Neuronal stem cell (in vitro differentiated cells): ENCODE measurements at regions not wholly inside any gene's neighbourhood (a gene's known extent, or its start where the extent isn't known, plus 50 kb on each side); places are given as distances from the start of the nearest gene placed in this dataset.

Source experiments
- DNase-seq: peaks from one replicate; pipeline ENCODE4 v3.0.0-alpha.2; 2013; ENCODE audit warnings: low spot score
- H2AFZ ChIP-seq: one replicate; pipeline ENCODE4 v1.6.1; 2013; ENCODE audit warnings: mild to moderate bottlenecking, low read length, inconsistent platforms
- H2AK5ac ChIP-seq: 2 replicates; pipeline ENCODE4 v1.6.1; 2013; ENCODE audit warnings: low read depth, mild to moderate bottlenecking, inconsistent platforms, low read length, moderate library complexity, mixed read lengths
- H2BK120ac ChIP-seq: 2 replicates; pipeline ENCODE4 v1.6.1; 2013; ENCODE audit warnings: low read depth, mild to moderate bottlenecking, inconsistent platforms, low read length, moderate library complexity, mixed read lengths
- H2BK12ac ChIP-seq: one replicate; pipeline ENCODE4 v1.6.1; 2013; ENCODE audit warnings: low read length, inconsistent platforms
- H2BK15ac ChIP-seq: 2 replicates; pipeline ENCODE4 v1.6.1; 2013; ENCODE audit warnings: mild to moderate bottlenecking, low read length, inconsistent platforms, mixed read lengths
- H2BK5ac ChIP-seq: one replicate; pipeline ENCODE4 v1.6.1; 2013; ENCODE audit warnings: inconsistent platforms, mild to moderate bottlenecking, low read length, moderate library complexity
- H3K14ac ChIP-seq: one replicate; pipeline ENCODE4 v1.6.1; 2013; ENCODE audit warnings: low read length, inconsistent platforms
- H3K18ac ChIP-seq: 2 replicates; pipeline ENCODE4 v1.6.1; 2013; ENCODE audit warnings: low read length, inconsistent platforms
- H3K23ac ChIP-seq: 2 replicates; pipeline ENCODE4 v1.6.1; 2013; ENCODE audit warnings: low read depth, mild to moderate bottlenecking, mixed read lengths, low read length, inconsistent platforms; ENCODE audit not compliant: poor library complexity
- H3K27ac ChIP-seq: replicated peaks from 3 replicates; pipeline ENCODE4 v1.5.1; 2013; ENCODE audit warnings: low read length, inconsistent platforms
- H3K27me3 ChIP-seq, 3 experiments: 2 replicates each; pipeline ENCODE4 v1.6.1; 2013; ENCODE audit warnings: low read length in 3 of 3, mild to moderate bottlenecking in 2 of 3, inconsistent platforms in 1 of 3, low read depth in 1 of 3, mixed read lengths in 1 of 3, moderate library complexity in 1 of 3; ENCODE audit not compliant: control insufficient read depth in 3 of 3, insufficient read depth in 3 of 3
- H3K36me3 ChIP-seq, 2 donors: replicated peaks in 1 of 2; 2 replicates each; pipeline ENCODE4 v1.6.1; 2013; ENCODE audit warnings: low read length in 2 of 2; ENCODE audit not compliant: control insufficient read depth in 2 of 2, insufficient read depth in 2 of 2
- H3K4ac ChIP-seq: 2 replicates; pipeline ENCODE4 v1.6.1; 2013; ENCODE audit warnings: inconsistent platforms, mild to moderate bottlenecking, low read length, moderate library complexity
- H3K4me1 ChIP-seq, 2 donors: 1 replicate in 1 of 2; 2 replicates in 1 of 2; pipeline ENCODE4 v1.6.1; 2013; ENCODE audit warnings: low read length in 2 of 2, low read depth in 1 of 2; ENCODE audit not compliant: control insufficient read depth in 2 of 2, insufficient read depth in 1 of 2
- H3K4me2 ChIP-seq: one replicate; pipeline ENCODE4 v1.6.1; 2013; ENCODE audit warnings: mild to moderate bottlenecking, low read length, inconsistent platforms; ENCODE audit not compliant: insufficient read depth, poor library complexity, severe bottlenecking
- H3K4me3 ChIP-seq, 2 donors: 2 replicates each; pipeline ENCODE4 v1.5.1; 2013; ENCODE audit warnings: low read length in 2 of 2, mild to moderate bottlenecking in 2 of 2, inconsistent platforms in 1 of 2, moderate library complexity in 1 of 2
- H3K79me1 ChIP-seq: one replicate; pipeline ENCODE4 v1.6.1; 2013; ENCODE audit warnings: low read depth, mild to moderate bottlenecking, inconsistent platforms, low read length, moderate library complexity
- H3K9ac ChIP-seq: one replicate; pipeline ENCODE4 v1.6.1; 2013; ENCODE audit warnings: mild to moderate bottlenecking, low read depth, low read length, inconsistent platforms; ENCODE audit not compliant: poor library complexity
- H3K9me3 ChIP-seq, 2 donors: replicated peaks in 1 of 2; 2 replicates each; pipeline versions ENCODE3 to v1.6.1; 2013; ENCODE audit warnings: low read length in 2 of 2, mild to moderate bottlenecking in 2 of 2, inconsistent platforms in 1 of 2, low read depth in 1 of 2, mixed read lengths in 1 of 2, moderate library complexity in 1 of 2; ENCODE audit not compliant: control insufficient read depth in 2 of 2, insufficient read depth in 1 of 2
- H4K8ac ChIP-seq: one replicate; pipeline ENCODE4 v1.6.1; 2013; ENCODE audit warnings: low read depth, mild to moderate bottlenecking, inconsistent platforms, low read length, moderate library complexity
- H4K91ac ChIP-seq: one replicate; pipeline ENCODE4 v1.6.1; 2013; ENCODE audit warnings: low read length, low read depth, mild to moderate bottlenecking, inconsistent platforms; ENCODE audit not compliant: poor library complexity
- WGBS, 2 donors: extraction: QIAGEN DNeasy Blood & Tissue Kit; methylation state at CpG; one replicate each; pipeline ENCODE4 v1.1.7; 2013; ENCODE audit warnings: missing lambda C conversion rate in 2 of 2, mixed read lengths in 1 of 2; ENCODE audit not compliant: insufficient read length in 2 of 2, insufficient replicate concordance in 1 of 2; ENCODE audit errors: extremely low coverage in 2 of 2; 5-methylcytosine and 5-hydroxymethylcytosine counted together

DNA sequence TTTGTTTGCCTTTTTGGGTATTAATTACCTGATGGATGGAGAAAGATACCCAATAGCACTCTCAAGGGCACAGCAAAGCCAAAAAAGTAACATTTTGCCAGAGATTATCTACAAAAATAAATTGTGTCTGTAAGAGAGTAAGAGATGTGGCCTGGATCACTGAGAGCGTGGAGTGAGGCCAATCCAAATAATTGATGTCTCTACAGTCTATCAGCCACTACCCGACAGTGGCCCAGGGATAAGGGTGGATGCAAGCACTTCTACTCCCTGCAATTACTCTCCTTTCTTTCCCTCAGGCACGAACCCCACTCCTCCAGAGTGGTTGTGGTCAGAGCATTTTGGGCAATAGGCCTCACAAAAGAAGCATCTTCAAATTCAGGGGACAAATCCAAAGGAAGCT, 92.3 kb upstream of the ZC3H12C start:
- H3K79me1 ChIP-seq = no peaks in the 10 kb centered on the region
- H3K14ac ChIP-seq = no peak overlapping the region
- no peaks in the 10 kb centered on the region for H3K9me3 ChIP-seq
- no peak overlapping the region for H2BK12ac ChIP-seq
- H2BK15ac ChIP-seq = no peak overlapping the region
- H3K4me3 ChIP-seq = no peak overlapping the region
- no peaks in the 10 kb centered on the region for H3K4me1 ChIP-seq
- H3K23ac ChIP-seq = no peak overlapping the region
- H2AFZ ChIP-seq = no peak overlapping the region
- H4K8ac ChIP-seq = no peak overlapping the region
- H3K4me2 ChIP-seq = no peak overlapping the region
- no peak overlapping the region for H3K4ac ChIP-seq
- no peaks in the 10 kb centered on the region for H3K27me3 ChIP-seq
- no peak overlapping the region for H3K9ac ChIP-seq
- no peak overlapping the region for H3K27ac ChIP-seq
- no peak overlapping the region for H2BK5ac ChIP-seq
- no peak for DNase-seq
- H3K36me3 ChIP-seq = no peaks in the 10 kb centered on the region
- no peak overlapping the region for H2BK120ac ChIP-seq
- H4K91ac ChIP-seq = no peak overlapping the region
- no CpG with 5 or more reads among the region's 3 CpGs for WGBS, 2 donors
- H2AK5ac ChIP-seq = no peak overlapping the region
- no peak overlapping the region for H3K18ac ChIP-seq

DNA sequence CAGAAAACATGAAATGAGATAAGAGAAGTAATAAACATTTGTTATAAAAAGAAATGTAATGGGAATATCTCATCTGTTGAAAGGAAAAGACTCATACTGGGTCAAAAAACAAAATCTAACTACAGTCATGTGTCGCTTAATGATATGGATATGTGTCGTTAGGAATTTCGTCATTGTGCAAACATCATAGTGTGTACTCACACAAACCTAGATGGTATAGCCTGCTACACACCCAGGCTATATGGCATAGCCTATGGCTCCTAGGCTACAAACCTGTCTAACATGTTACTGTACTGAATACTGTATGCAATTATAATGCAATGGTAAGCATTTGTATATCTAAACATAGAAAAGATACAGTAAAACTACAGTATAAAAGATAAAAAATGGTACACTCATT, 89.8 kb upstream of the ZC3H12C start:
- no peak overlapping the region for H3K4me3 ChIP-seq
- no peak overlapping the region for H2BK5ac ChIP-seq
- no peak overlapping the region for H3K4me2 ChIP-seq
- H3K4ac ChIP-seq = no peak overlapping the region
- no peak overlapping the region for H3K23ac ChIP-seq
- no peak overlapping the region for H3K27ac ChIP-seq
- H3K18ac ChIP-seq = no peak overlapping the region
- no peak overlapping the region for H2BK12ac ChIP-seq
- no peak overlapping the region for H3K9ac ChIP-seq
- H4K91ac ChIP-seq = no peak overlapping the region
- no peaks in the 10 kb centered on the region for H3K79me1 ChIP-seq
- H4K8ac ChIP-seq = no peak overlapping the region
- H3K9me3 ChIP-seq = no peaks in the 10 kb centered on the region
- DNase-seq = no peak
- no peak overlapping the region for H2BK120ac ChIP-seq
- no CpG with 5 or more reads among the region's 3 CpGs for WGBS, 2 donors
- H3K14ac ChIP-seq = no peak overlapping the region
- H2AFZ ChIP-seq = no peak overlapping the region
- no peak overlapping the region for H2AK5ac ChIP-seq
- no peak overlapping the region for H2BK15ac ChIP-seq
- no peaks in the 10 kb centered on the region for H3K4me1 ChIP-seq
- H3K27me3 ChIP-seq = no peaks in the 10 kb centered on the region
- H3K36me3 ChIP-seq = no peaks in the 10 kb centered on the region

DNA sequence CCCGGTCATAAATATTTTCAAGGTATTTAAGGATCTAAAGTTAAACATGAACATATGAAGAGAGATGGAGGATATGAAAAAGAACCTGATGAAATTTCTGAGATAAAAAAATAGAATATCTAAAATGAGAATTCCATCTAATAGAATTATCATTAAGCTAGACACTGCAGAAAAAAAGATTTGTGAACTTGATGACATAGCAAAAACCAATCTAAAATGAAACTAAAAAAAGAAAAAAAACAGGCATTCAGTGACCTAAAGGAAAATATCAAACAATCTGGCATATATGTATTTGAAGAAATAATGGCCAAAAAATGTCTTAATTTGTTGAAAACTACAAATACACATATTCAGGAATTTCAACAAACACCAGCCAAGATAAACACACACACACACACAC, 81.6 kb upstream of the ZC3H12C start:
- Histone ChIP-seq H2BK15ac (no peak overlapping the region), H3K36me3 (no peaks in the 10 kb centered on the region), H4K8ac (no peak overlapping the region), H3K9me3 (no peaks in the 10 kb centered on the region), H3K79me1 (no peaks in the 10 kb centered on the region), H2BK120ac (no peak overlapping the region), H2BK5ac (no peak overlapping the region), H3K27me3 (no peaks in the 10 kb centered on the region), H3K9ac (no peak overlapping the region), H3K27ac (no peak overlapping the region), H3K4me2 (no peak overlapping the region), H3K4ac (no peak overlapping the region), H4K91ac (no peak overlapping the region), H3K14ac (no peak overlapping the region), H2AK5ac (no peak overlapping the region), H3K4me1 (no peaks in the 10 kb centered on the region), H3K18ac (no peak overlapping the region), H3K23ac (no peak overlapping the region), H2BK12ac (no peak overlapping the region), H3K4me3 (no peak overlapping the region), H2AFZ (no peak overlapping the region)
- WGBS, 2 donors = no CpG with 5 or more reads among the region's 1 CpG
- no peak for DNase-seq

DNA sequence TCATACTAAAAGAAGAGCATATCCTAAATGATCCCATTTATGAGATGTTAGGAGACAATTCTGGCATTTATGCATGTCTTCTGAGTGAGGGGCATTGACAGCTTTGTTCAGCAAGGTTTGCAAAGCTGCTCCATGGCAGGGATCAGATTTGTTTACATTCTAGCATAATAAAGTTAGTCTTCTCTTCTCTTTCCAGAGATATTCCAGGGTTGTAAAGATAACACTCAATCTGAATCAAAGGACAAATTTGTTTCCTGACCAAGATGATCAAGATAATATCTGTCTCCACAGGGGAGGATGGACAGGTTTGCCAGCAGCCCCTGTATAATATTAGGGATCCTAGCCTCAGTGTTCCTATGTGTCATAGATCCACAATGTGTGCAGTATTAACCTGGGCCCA, 77.5 kb upstream of the ZC3H12C start:
- H3K4me1 ChIP-seq = no peaks in the 10 kb centered on the region
- DNase-seq = no peak
- H3K4me2 ChIP-seq = no peak overlapping the region
- H2BK15ac ChIP-seq = no peak overlapping the region
- H4K91ac ChIP-seq = no peak overlapping the region
- H3K27ac ChIP-seq = no peak overlapping the region
- H3K4ac ChIP-seq = no peak overlapping the region
- no peak overlapping the region for H2BK12ac ChIP-seq
- no peak overlapping the region for H2AFZ ChIP-seq
- H3K4me3 ChIP-seq = no peak overlapping the region
- H3K18ac ChIP-seq = no peak overlapping the region
- H3K27me3 ChIP-seq = no peaks in the 10 kb centered on the region
- H3K23ac ChIP-seq = no peak overlapping the region
- no peaks in the 10 kb centered on the region for H3K9me3 ChIP-seq
- no peaks in the 10 kb centered on the region for H3K79me1 ChIP-seq
- no peaks in the 10 kb centered on the region for H3K36me3 ChIP-seq
- H4K8ac ChIP-seq = no peak overlapping the region
- no peak overlapping the region for H3K9ac ChIP-seq
- H2BK120ac ChIP-seq = no peak overlapping the region
- no peak overlapping the region for H3K14ac ChIP-seq
- H2BK5ac ChIP-seq = no peak overlapping the region
- H2AK5ac ChIP-seq = no peak overlapping the region
